Activated T-cell treated with anti-CD3 and anti-CD28 coated beads, Interleukin-2, amount 50 U/mL, for 24 hours (primary cell): ENCODE measurements at regions not wholly inside any gene's neighbourhood (a gene's known extent, or its start where the extent isn't known, plus 50 kb on each side); places are given as distances from the start of the nearest gene placed in this dataset.
"Not testable (repeated sequence)": the region's sequence is repeated elsewhere in the genome, so short reads cannot be mapped to it uniquely, and the experiment has no call there.

Source experiments
- DNase-seq: peaks from one replicate; pipeline ENCODE4 v3.0.0-alpha.2; 2020
- H3K27ac Mint-ChIP-seq: 2 replicates; pipeline ENCODE4 v1.8.0; 2020; ENCODE audit warnings: mild to moderate bottlenecking, mixed read lengths
- H3K27me3 Mint-ChIP-seq: 2 replicates; pipeline ENCODE4 v1.8.0; 2020; ENCODE audit warnings: mixed read lengths
- H3K36me3 Mint-ChIP-seq: 2 replicates; pipeline ENCODE4 v1.8.0; 2020; ENCODE audit warnings: low read depth, mixed read lengths
- H3K4me1 Mint-ChIP-seq: 2 replicates; pipeline ENCODE4 v1.8.0; 2020; ENCODE audit warnings: low read depth, mixed read lengths
- H3K4me3 Mint-ChIP-seq: 2 replicates; pipeline ENCODE4 v1.8.0; 2020; ENCODE audit warnings: mild to moderate bottlenecking, moderate library complexity, mixed read lengths
- H3K9me3 Mint-ChIP-seq: 2 replicates; pipeline ENCODE4 v1.8.0; 2020; ENCODE audit warnings: mixed read lengths

DNA sequence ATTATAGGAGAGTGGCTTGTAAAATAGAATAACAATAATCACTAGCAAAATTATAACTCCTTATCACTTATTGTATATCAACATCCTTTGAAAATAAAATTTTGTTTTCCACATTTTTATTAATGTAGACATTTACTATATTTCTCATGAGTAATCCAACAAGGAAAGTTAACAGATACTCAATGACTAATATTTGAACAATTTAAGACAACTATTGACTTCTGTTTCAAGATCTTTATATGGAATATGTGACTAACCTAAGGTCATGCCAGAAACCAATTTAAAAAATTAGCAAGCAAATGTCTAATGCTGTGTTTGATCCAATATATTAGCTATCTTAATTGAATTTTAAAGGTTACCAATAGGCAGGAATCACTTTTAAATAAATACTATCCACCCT lies 638.5 kb upstream of the FLRT2 start:
- H3K36me3 Mint-ChIP-seq, result no peaks in the 10 kb centered on the region
- no peaks in the 10 kb centered on the region for H3K27me3 Mint-ChIP-seq
- no peak overlapping the region for H3K27ac Mint-ChIP-seq
- H3K4me3 Mint-ChIP-seq, result no peak overlapping the region
- no peaks in the 10 kb centered on the region for H3K4me1 Mint-ChIP-seq
- peaks cover 16% of the 10 kb centered on the region for H3K9me3 Mint-ChIP-seq
- no peak for DNase-seq

DNA sequence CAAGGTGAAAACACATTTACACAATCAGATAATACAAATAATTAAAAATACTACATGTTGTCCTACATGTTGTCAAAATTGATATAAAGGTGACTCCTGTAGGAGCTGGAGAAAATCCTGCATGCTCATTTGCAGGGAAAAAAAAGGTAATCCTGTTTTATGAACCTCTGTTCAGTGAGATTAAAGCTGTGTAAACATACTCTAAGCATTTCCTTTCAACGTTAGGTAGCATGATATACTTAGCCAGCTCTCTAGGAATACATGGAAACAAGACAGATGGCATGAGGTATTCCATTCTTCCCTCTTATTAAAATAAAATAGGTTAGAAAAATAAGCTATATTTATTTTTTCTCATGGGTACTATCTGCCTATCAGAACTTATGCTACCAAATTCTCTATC lies 635.7 kb upstream of the FLRT2 start:
- Mint-ChIP-seq H3K27ac (no peak overlapping the region), H3K4me3 (no peak overlapping the region), H3K36me3 (no peaks in the 10 kb centered on the region), H3K27me3 (no peaks in the 10 kb centered on the region), H3K4me1 (no peaks in the 10 kb centered on the region), H3K9me3 (peaks cover 16% of the 10 kb centered on the region)
- DNase-seq, result no peak

DNA sequence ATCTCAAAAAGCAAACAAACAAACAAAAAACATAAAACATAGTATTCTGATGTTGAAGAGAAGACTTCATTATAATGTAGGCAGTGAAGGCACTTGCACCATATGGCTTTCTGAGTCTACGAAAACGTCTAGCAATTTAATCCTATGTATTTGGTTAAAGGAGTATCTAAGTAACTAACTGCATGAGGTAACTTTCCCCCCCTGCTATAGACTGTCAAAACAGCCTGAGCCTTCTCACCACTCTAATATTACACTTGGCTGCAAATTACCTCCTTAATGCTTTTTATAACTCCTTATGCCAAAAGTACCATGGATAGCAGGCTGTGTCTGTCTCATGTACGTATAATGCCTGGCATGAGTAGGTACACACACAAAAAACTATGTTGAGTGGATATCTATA lies 607.6 kb upstream of the FLRT2 start:
- DNase-seq, result no peak
- Mint-ChIP-seq H3K27ac (no peak overlapping the region), H3K36me3 (no peaks in the 10 kb centered on the region), H3K27me3 (no peaks in the 10 kb centered on the region), H3K9me3 (peaks cover under 1% of the 10 kb centered on the region), H3K4me3 (no peak overlapping the region), H3K4me1 (no peaks in the 10 kb centered on the region)

DNA sequence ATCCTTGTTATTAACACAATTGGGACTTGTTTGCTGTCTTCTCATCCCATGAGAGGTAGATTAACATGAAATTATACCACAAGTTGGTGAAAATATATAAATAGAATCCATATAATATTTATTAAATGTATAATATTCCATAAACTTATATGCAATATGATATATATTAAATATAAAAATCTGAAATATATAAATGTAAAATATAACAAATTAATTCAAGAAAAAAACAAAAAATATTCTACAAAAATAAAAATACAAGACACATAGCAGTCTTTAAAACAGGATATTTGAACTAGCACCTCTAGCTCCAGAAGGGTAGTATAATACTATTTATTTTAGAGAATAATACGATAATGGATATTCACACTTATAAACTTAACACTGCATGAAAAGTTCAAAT lies 603.3 kb upstream of the FLRT2 start:
- Mint-ChIP-seq H3K27ac (no peak overlapping the region), H3K4me3 (no peak overlapping the region), H3K27me3 (no peaks in the 10 kb centered on the region), H3K36me3 (no peaks in the 10 kb centered on the region), H3K4me1 (no peaks in the 10 kb centered on the region), H3K9me3 (peaks cover 3% of the 10 kb centered on the region)
- DNase-seq, result no peak

DNA sequence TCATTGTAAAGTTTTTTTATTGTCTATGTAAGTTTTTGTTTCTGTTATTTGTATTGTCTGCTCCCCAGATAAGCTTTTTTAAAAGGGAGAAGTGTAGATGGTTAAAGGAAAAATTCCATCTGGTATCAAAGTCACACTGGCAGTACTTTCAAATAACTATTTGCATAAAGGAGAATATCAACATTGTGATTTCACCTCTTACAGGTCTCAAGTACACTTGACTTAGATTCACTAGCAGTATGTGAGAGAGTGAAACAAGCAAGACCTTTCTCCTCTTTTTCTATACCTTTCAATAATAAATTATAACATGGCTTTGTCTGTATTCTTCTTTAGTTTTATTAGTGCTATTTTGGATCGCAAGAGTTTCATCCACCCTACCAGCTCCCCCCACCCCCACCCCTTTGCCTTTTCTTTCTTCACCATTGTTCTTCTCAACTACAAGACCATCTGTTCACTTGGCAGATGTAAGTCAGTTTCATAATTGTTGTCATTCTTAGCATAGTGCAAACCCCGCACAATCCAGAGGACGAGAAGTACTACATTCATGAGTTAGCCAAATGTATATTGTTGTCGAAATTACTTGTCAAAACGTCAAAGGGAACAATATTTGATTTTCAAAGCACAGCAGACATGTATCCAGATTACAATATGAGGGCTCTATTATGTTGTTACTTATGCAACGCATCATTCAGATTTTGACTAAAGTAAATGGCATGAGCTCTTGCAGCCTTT lies 602.7 kb upstream of the FLRT2 start:
- no peak for DNase-seq

DNA sequence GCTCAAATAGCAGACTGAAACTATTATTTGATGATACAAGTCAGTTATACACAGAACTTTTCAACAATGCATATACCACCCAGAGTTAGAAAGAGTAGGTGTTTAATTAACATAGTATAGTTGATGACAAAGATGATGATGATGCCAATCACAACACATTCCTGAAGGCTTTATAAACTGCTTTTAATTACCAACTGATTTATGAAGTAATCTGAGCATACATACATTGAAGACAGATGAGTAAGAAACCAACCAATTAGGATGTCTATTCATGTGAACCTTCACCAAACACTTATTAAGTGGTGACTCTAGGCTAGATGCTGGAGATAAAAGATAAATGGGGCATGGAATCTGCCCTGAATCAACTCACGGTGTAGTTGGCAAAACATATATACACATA lies 600.9 kb upstream of the FLRT2 start:
- Mint-ChIP-seq H3K27me3 (no peaks in the 10 kb centered on the region), H3K4me1 (no peaks in the 10 kb centered on the region), H3K27ac (no peak overlapping the region), H3K4me3 (no peak overlapping the region), H3K9me3 (peaks cover 7% of the 10 kb centered on the region), H3K36me3 (no peaks in the 10 kb centered on the region)
- DNase-seq, result no peak

More for the DNA sequence above, 602.7 kb upstream of the FLRT2 start:
- Mint-ChIP-seq H3K9me3 (peaks cover 6% of the 10 kb centered on the region), H3K27me3 (no peaks in the 10 kb centered on the region), H3K27ac (no peak overlapping the region), H3K36me3 (no peaks in the 10 kb centered on the region), H3K4me3 (no peak overlapping the region), H3K4me1 (no peaks in the 10 kb centered on the region)

DNA sequence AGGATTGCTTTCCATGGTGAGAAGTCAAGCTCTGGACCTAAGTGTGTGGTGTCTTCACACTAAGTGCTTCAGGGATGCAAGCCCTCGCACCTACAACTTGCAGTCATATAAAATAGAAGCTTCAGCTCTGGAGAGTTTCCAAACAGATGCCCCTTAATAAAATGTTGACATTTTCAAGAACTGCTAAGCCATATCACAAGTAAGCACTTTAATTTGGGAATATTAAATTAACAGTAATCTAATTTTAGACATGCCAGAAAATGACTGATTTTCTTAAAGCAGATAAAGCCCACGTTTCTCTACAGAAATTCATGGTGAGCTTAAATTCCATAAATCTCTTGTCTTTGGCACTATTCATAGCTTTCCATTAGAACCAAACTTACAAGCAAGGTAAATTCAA lies 600.1 kb upstream of the FLRT2 start:
- H3K36me3 Mint-ChIP-seq, result no peaks in the 10 kb centered on the region
- no peaks in the 10 kb centered on the region for H3K27me3 Mint-ChIP-seq
- H3K4me3 Mint-ChIP-seq, result no peak overlapping the region
- DNase-seq, result no peak
- no peaks in the 10 kb centered on the region for H3K4me1 Mint-ChIP-seq
- peaks cover 7% of the 10 kb centered on the region for H3K9me3 Mint-ChIP-seq
- no peak overlapping the region for H3K27ac Mint-ChIP-seq

DNA sequence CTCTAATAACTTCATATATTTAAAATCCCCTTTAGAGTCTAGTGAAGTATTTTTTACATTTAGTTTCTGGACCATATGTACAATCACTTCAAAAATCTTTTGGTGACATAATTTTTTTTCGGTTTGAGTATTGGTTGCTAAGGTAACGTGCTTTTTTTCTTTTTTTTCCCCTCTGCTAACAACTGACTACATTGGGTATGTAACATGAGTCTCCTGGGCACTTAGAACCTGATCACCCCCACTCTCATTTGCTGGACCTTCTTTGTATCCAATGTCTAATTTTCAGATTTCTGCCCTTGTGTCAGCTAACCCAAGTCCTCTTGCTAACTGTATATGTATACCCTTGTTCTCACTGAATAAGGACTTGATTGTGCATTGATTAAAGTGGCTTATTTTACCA lies 592.9 kb upstream of the FLRT2 start:
- Mint-ChIP-seq H3K4me3 (no peak overlapping the region), H3K27ac (no peak overlapping the region), H3K36me3 (no peaks in the 10 kb centered on the region), H3K9me3 (peaks cover 23% of the 10 kb centered on the region), H3K27me3 (no peaks in the 10 kb centered on the region), H3K4me1 (no peaks in the 10 kb centered on the region)
- DNase-seq, result no peak

DNA sequence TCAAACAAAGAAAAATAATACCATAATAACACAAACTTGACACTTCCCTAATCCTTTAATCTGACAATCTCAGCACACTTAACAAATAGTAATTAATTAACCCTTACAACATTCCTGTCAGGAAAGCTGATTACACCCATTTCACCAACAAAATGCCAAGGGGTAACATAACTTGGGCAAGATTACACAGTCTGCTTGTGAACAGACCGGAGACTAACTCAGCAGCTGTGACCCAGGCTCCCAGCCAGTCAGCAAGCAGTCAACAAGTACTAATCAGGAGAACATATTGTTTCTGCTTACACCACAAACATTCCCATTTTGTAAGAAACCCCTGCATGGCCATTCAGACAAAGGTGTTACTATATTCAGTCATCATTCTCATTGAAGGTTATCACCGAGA lies 592.5 kb upstream of the FLRT2 start:
- H3K4me3 Mint-ChIP-seq, result no peak overlapping the region
- H3K36me3 Mint-ChIP-seq, result no peaks in the 10 kb centered on the region
- DNase-seq, result no peak
- H3K9me3 Mint-ChIP-seq, result peaks cover 19% of the 10 kb centered on the region
- H3K27ac Mint-ChIP-seq, result no peak overlapping the region
- no peaks in the 10 kb centered on the region for H3K27me3 Mint-ChIP-seq
- no peaks in the 10 kb centered on the region for H3K4me1 Mint-ChIP-seq

DNA sequence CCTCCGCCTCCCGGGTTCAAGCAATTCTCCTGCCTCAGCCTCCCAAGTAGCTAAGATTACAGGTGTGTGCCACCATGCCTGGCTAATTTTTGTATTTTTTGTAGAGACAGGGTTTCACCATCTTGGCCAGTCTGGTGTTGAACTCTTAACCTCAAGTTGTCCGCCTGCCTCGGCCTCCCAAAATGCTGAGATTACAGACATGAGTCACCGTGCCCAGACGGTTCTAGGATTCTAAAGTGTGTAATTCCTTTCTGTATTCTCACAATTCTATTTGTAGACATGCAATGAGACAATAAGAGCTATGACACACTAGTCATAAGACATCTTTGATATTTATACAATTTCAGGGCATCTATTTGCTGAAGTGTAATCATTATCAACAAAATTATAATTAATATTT lies 585.0 kb upstream of the FLRT2 start:
- H3K36me3 Mint-ChIP-seq, H3K4me3 Mint-ChIP-seq, H3K27ac Mint-ChIP-seq, H3K9me3 Mint-ChIP-seq, DNase-seq, H3K4me1 Mint-ChIP-seq, H3K27me3 Mint-ChIP-seq: not testable (repeated sequence)

DNA sequence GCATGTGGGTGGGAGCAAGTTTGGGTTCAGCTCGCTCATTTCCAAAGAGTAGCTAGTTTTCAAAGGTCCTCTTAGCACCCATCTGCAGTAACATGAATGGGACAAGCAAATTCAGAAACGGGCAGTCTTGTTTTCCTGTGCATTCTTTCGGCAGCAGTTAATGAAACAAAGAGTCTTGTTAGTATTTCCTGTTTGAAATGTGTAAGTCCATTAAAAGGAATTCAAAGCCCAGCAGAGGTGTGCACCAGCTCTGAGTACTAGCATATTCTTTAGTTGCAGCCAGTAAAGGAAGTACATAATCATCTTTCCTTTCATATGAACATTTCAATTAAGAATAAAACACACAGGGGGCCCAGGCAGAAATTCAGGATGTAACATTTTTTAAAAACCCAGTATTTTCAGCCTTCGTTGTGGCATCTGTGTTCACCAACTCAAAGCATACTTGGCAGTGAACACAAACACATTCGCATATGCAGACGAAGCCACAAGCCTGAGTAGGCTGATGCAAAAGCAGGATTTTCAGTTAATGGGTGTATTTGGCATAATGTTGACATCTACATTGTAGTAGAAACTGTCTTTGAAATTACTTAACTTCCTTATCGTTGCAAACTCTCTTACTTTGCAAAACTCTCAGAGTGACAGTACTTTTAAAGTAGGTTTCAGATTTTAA lies 570.0 kb upstream of the FLRT2 start:
- no peak for DNase-seq
- Mint-ChIP-seq H3K4me3 (no peak overlapping the region), H3K36me3 (no peaks in the 10 kb centered on the region), H3K27ac (no peak overlapping the region), H3K4me1 (no peaks in the 10 kb centered on the region), H3K9me3 (peaks cover 36% of the 10 kb centered on the region), H3K27me3 (no peaks in the 10 kb centered on the region)

DNA sequence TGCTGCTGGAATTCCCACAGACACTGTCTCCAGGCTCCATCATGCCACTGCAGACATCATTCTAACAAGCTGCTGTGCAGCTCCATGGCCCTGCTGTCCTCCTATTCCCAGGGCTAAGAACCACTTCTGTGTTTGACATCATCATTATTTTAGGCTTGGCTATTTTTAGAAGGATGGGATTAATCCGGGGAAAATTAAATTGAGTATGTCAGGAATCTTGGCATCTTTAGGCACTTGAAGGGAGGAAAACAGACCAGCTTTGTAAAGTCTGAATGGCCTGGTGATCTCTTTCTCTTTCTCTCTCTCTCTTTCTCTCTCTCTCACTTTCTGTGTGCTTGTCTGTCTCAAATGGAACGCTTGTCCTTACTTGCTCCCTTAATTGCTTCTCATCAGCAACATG lies 568.3 kb upstream of the FLRT2 start:
- no peaks in the 10 kb centered on the region for H3K36me3 Mint-ChIP-seq
- H3K27me3 Mint-ChIP-seq, result no peaks in the 10 kb centered on the region
- no peak overlapping the region for H3K27ac Mint-ChIP-seq
- H3K4me3 Mint-ChIP-seq, result no peak overlapping the region
- DNase-seq, result no peak
- H3K4me1 Mint-ChIP-seq, result no peaks in the 10 kb centered on the region
- peaks cover 30% of the 10 kb centered on the region for H3K9me3 Mint-ChIP-seq

DNA sequence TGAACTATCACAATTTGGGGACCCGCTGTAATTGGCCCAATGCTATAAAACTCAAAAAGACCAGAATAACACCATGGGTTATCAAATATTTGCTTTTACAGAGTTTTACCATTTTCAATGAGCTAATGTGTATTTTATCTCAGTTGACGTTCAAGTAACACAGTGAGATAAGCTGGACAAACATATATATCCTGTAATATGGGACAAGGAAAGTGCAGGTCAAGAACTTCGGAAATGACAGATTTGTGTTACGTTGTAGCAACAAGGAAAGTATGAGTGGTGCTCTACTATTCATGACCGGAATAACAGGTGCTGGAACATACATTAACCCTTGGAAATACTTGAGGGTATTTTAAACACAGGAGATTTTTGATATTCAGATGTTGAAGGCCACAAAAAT lies 566.4 kb upstream of the FLRT2 start:
- Mint-ChIP-seq H3K4me1 (no peaks in the 10 kb centered on the region), H3K27me3 (no peaks in the 10 kb centered on the region), H3K36me3 (no peaks in the 10 kb centered on the region), H3K9me3 (peaks cover 23% of the 10 kb centered on the region), H3K4me3 (no peak overlapping the region), H3K27ac (no peak overlapping the region)
- no peak for DNase-seq

DNA sequence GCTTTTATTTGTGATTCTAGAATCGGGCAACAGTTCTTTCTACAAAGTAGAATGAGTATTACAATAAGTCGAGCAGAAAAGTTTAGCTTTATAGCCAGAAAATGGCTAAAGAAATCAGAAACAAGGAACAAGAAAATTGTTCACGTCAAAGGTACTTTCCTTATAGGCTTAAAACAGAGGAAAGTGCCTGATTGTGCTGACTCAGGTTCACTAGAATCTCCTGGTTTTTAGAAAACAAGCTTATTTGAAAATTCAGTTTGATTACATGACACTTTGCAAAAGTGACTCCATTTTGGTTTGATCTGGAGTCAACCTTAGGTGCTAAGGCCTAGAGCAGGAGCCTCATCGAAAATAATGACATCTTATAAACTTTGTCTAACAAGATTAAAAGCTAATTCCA lies 564.7 kb upstream of the FLRT2 start:
- H3K9me3 Mint-ChIP-seq, result peaks cover 11% of the 10 kb centered on the region
- no peaks in the 10 kb centered on the region for H3K27me3 Mint-ChIP-seq
- no peak overlapping the region for H3K27ac Mint-ChIP-seq
- H3K4me3 Mint-ChIP-seq, result no peak overlapping the region
- no peaks in the 10 kb centered on the region for H3K36me3 Mint-ChIP-seq
- no peak for DNase-seq
- no peaks in the 10 kb centered on the region for H3K4me1 Mint-ChIP-seq

DNA sequence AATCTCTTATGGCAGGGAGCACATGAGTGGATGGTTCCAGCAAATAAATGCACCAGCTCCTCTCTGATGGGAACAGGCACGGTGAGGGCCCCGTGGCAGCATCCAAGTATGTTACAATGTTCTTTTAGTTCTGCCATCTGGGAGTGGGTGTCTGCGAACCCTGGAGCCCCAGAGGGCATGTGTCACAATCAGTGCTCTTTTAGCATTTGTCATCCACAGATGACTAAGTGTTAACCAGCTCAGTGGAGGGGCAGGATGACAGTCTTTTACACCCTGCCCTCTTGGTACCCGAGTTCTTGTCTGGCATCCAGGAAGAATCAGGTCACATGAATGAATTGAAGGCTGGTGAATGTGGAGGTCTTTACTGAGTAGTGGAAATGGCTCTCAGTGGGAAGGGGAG lies 560.4 kb upstream of the FLRT2 start:
- H3K27ac Mint-ChIP-seq, result no peak overlapping the region
- no peaks in the 10 kb centered on the region for H3K27me3 Mint-ChIP-seq
- H3K4me3 Mint-ChIP-seq, result no peak overlapping the region
- no peaks in the 10 kb centered on the region for H3K36me3 Mint-ChIP-seq
- no peak for DNase-seq
- peaks cover 7% of the 10 kb centered on the region for H3K9me3 Mint-ChIP-seq
- H3K4me1 Mint-ChIP-seq, result no peaks in the 10 kb centered on the region
